Endothelial cell of umbilical vein (primary cell): ENCODE measurements at regions not wholly inside any gene's neighbourhood (a gene's known extent, or its start where the extent isn't known, plus 50 kb on each side); places are given as distances from the start of the nearest gene placed in this dataset.

ENCODE experiments used
- BruUV-seq: library from RNA; stranded (reverse); fragments of 400-500 nt; replicated peaks from 2 replicates; lab custom pipeline; 2021; lab: Mats Ljungman, UMichigan
- CTCF ChIA-PET: fragments of 300-600, 350-600 bp; sonication (Branson Sonifier 250); formaldehyde crosslinking; loops from one replicate; lab custom pipeline; 2021; ENCODE audit warnings: antibody characterized with exemption, inconsistent platforms; lab: Charles Lee
- POLR2A ChIA-PET: fragments of 300-600, 350-600 bp; sonication (Branson Sonifier 250); formaldehyde crosslinking; loops from one replicate; lab custom pipeline; 2021; ENCODE audit warnings: antibody characterized with exemption, inconsistent platforms; lab: Charles Lee
- DNase-seq: peaks from one replicate; pipeline ENCODE4 v3.0.0-alpha.2; 2011; ENCODE audit warnings: low read depth, low spot score
- FAIRE-seq: peaks from 2 replicates; lab custom pipeline; 2011; peaks lifted over from hg19 to GRCh38; lab: Jason Lieb, UNC
- H2AFZ ChIP-seq: 2 replicates; pipeline ENCODE4 v1.6.0; 2012; ENCODE audit warnings: low read depth, low read length, control low read depth, inconsistent platforms
- H3K27ac ChIP-seq: 2 replicates; pipeline ENCODE4 v1.5.1; 2011; ENCODE audit warnings: low read depth, mild to moderate bottlenecking, control low read depth, low read length, moderate library complexity; ENCODE audit not compliant: insufficient read depth
- H3K27me3 ChIP-seq, 2 experiments: 2 replicates each; pipeline versions ENCODE4 v1.6.0 to v1.6.1; 2011; ENCODE audit warnings: low read length in 2 of 2, mixed read lengths in 1 of 2; ENCODE audit not compliant: control insufficient read depth in 2 of 2, insufficient read depth in 2 of 2
- H3K36me3 ChIP-seq, 2 experiments: 2 replicates in 1 of 2; 3 replicates in 1 of 2; pipeline ENCODE4 v1.5.1; 2011; ENCODE audit warnings: low read length in 2 of 2, mild to moderate bottlenecking in 1 of 2, moderate library complexity in 1 of 2; ENCODE audit not compliant: control insufficient read depth in 2 of 2, insufficient read depth in 2 of 2; ENCODE audit errors: extremely low read depth in 1 of 2
- H3K4me1 ChIP-seq: 3 replicates; pipeline ENCODE4 v1.5.1; 2011; ENCODE audit warnings: mild to moderate bottlenecking, low read length; ENCODE audit not compliant: control insufficient read depth, insufficient read depth; ENCODE audit errors: extremely low read depth
- H3K4me2 ChIP-seq: 2 replicates; pipeline ENCODE4 v1.6.1; 2011; ENCODE audit warnings: low read length, control low read depth, mixed read lengths; ENCODE audit not compliant: insufficient read depth
- H3K4me3 ChIP-seq, 3 experiments: fragments of 200-600 bp in 1 of 3; sonication (generic), shearing (Covaris generic) in 1 of 3; replicated peaks in 1 of 3; 2 replicates each; pipeline ENCODE4 v1.5.1; 2011 to 2016; ENCODE audit warnings: control low read depth in 3 of 3, low read length in 3 of 3, mild to moderate bottlenecking in 2 of 3, inconsistent platforms in 1 of 3, low read depth in 1 of 3, moderate library complexity in 1 of 3; ENCODE audit not compliant: insufficient read depth in 1 of 3
- H3K79me2 ChIP-seq: 2 replicates; pipeline ENCODE4 v1.6.0; 2012; ENCODE audit warnings: low read length, inconsistent platforms; ENCODE audit not compliant: control insufficient read depth, insufficient read depth
- H3K9ac ChIP-seq: replicated peaks from 2 replicates; pipeline ENCODE3; 2011; ENCODE audit warnings: low read length, control low read depth; ENCODE audit not compliant: insufficient read depth; ENCODE audit errors: extremely low read depth
- H3K9me1 ChIP-seq: replicated peaks from 3 replicates; pipeline ENCODE4 v1.6.0; 2011; ENCODE audit warnings: mild to moderate bottlenecking, low read length; ENCODE audit not compliant: control insufficient read depth, insufficient read depth; ENCODE audit errors: extremely low read depth
- H3K9me3 ChIP-seq: replicated peaks from 2 replicates; pipeline ENCODE4 v1.5.1; 2012; ENCODE audit warnings: low read length, inconsistent platforms; ENCODE audit not compliant: control insufficient read depth, insufficient read depth
- H4K20me1 ChIP-seq: replicated peaks from 2 replicates; pipeline ENCODE3; 2011; ENCODE audit warnings: mild to moderate bottlenecking, low read length; ENCODE audit not compliant: control insufficient read depth, insufficient read depth; ENCODE audit errors: extremely low read depth
- CTCF ChIP-seq, 2 donors: IDR thresholded peaks; 1 replicate in 1 of 2; 2 replicates in 1 of 2; pipeline ENCODE4 v1.5.1; 2011; ENCODE audit warnings: low read length in 2 of 2, mild to moderate bottlenecking in 2 of 2, moderate library complexity in 2 of 2, control low read depth in 1 of 2, inconsistent platforms in 1 of 2, low read depth in 1 of 2; ENCODE audit not compliant: insufficient read depth in 1 of 2; ENCODE audit errors: extremely low read depth in 1 of 2
- EZH2 ChIP-seq: IDR thresholded peaks from 2 replicates; pipeline ENCODE4 v1.6.1; 2012; ENCODE audit warnings: borderline replicate concordance, low read depth, mild to moderate bottlenecking, moderate library complexity, low read length, inconsistent platforms; ENCODE audit not compliant: severe bottlenecking
- FOS ChIP-seq: IDR thresholded peaks from 2 replicates; pipeline ENCODE4 v1.6.1; 2011; ENCODE audit warnings: mild to moderate bottlenecking, low read length, moderate library complexity, borderline replicate concordance; ENCODE audit not compliant: insufficient read depth
- GATA2 ChIP-seq: IDR thresholded peaks from 2 replicates; pipeline ENCODE4 v1.7.0; 2011; ENCODE audit warnings: low read depth, mild to moderate bottlenecking, moderate library complexity, mixed read lengths, low read length; ENCODE audit not compliant: insufficient read length, insufficient read depth
- JUN ChIP-seq: IDR thresholded peaks from 2 replicates; pipeline ENCODE4 v1.6.1; 2011; ENCODE audit warnings: borderline replicate concordance, low read depth; ENCODE audit not compliant: insufficient read length, insufficient read depth
- MYC ChIP-seq: IDR thresholded peaks from one replicate; pipeline ENCODE4 v1.6.1; 2011; ENCODE audit warnings: mild to moderate bottlenecking, low read depth, low read length
- POLR2A ChIP-seq: IDR thresholded peaks from 2 replicates; pipeline ENCODE4 v1.6.1; 2012; ENCODE audit warnings: low read depth, mild to moderate bottlenecking, control low read depth, low read length
- POLR2AphosphoS5 ChIP-seq: IDR thresholded peaks from 2 replicates; pipeline ENCODE4 v1.6.1; 2012; ENCODE audit warnings: low read depth, mild to moderate bottlenecking, control low read depth, low read length, moderate library complexity; ENCODE audit not compliant: insufficient read depth
- dilution Hi-C: fragments of 300-500 bp; cut with MboI; formaldehyde crosslinking; loops from one replicate; pipeline ENCODE4 v1.15.0; 2019; ENCODE audit warnings: low sequenced_read_pairs; ENCODE audit not compliant: extremely low pct_ligation_motif_present
- intact Hi-C: fragments of 100-400 bp; cut with micrococcal nuclease; formaldehyde crosslinking; loops from one replicate; pipeline ENCODE4 v1.10.0; 2022
- TF ChIP-seq, protein P1 (sequence below): IDR thresholded peaks from 2 replicates; pipeline ENCODE4 v1.6.1; 2011; ENCODE audit not compliant: insufficient read depth, insufficient read length

DNA sequence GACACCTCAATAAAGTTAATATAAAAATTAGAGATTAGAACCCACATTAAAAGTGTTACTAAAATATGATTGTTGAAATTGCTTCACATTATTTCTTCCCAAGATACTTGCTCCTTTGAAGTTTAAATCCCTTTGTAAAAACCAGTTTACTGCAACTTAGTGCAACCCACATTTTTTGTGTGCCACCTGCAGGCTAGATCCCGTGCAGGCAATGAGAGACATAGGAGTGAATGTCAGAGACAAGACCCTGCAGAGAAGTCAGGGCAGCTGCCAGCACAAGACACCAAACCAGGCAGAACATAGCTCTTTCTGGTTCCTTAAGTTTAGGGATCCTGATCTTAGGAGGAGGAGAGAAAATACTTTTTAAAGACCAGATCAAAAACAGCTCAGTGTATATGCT lies 142.8 kb upstream of the MTNR1B start:
- Histone ChIP-seq H2AFZ (no peak overlapping the region), H3K4me3 (no peak overlapping the region), H3K27me3 (no peaks in the 10 kb centered on the region), H3K79me2 (no peaks in the 10 kb centered on the region), H3K9me3 (no peaks in the 10 kb centered on the region), H3K4me2 (no peak overlapping the region), H3K36me3 (no peaks in the 10 kb centered on the region), H3K9ac (no peak overlapping the region), H4K20me1 (no peaks in the 10 kb centered on the region), H3K27ac (no peak overlapping the region), H3K4me1 (no peaks in the 10 kb centered on the region), H3K9me1 (no peaks in the 10 kb centered on the region)
- dilution Hi-C loops (no loop called here), intact Hi-C loops (no loop called here)
- no peak for TF ChIP-seq GATA2
- no peak for TF ChIP-seq POLR2A
- no peak for TF ChIP-seq FOS
- TF ChIP-seq JUN: no peak
- TF ChIP-seq CTCF (IDR thresholded peaks at IDR 0.05; ENCODE audit: extremely low read depth in 1 of 2, insufficient read depth in 1 of 2, low read depth in 1 of 2, low read length in 2 of 2): no peak
- no peak for TF ChIP-seq MYC
- TF ChIP-seq, protein P1, sequence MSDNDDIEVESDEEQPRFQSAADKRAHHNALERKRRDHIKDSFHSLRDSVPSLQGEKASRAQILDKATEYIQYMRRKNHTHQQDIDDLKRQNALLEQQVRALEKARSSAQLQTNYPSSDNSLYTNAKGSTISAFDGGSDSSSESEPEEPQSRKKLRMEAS: no peak
- no peak for TF ChIP-seq EZH2
- no peak for TF ChIP-seq POLR2AphosphoS5
- ChIA-PET POLR2A (no interaction called here), CTCF (no interaction called here)
- FAIRE-seq (no peak), DNase-seq (no peak)
- BruUV-seq: no TSS peak
